ENCODE measurements at regions not wholly inside any gene's neighbourhood (a gene's known extent, or its start where the extent isn't known, plus 50 kb on each side); places are given as distances from the start of the nearest gene placed in this dataset.

- DNase-seq (ENCODE audit: extremely low read depth in 1 of 11, low read depth in 9 of 11, low spot score in 4 of 11), result no peak
These were observed 553.2 kb upstream of the TBL1XR1 start for GRCh38 chr3:177750436-177750835.

GRCh38 chr3:177751770-177752169 lies 554.5 kb upstream of the TBL1XR1 start:
- DNase-seq (ENCODE audit: extremely low read depth in 1 of 11, low read depth in 9 of 11, low spot score in 4 of 11), result no peak

GRCh38 chr3:177752831-177753230 lies 555.5 kb upstream of the TBL1XR1 start:
- DNase-seq (ENCODE audit: extremely low read depth in 1 of 11, low read depth in 9 of 11, low spot score in 4 of 11), result no peak

- no peak for DNase-seq (ENCODE audit: extremely low read depth in 1 of 11, low read depth in 9 of 11, low spot score in 4 of 11)
These were observed 556.3 kb upstream of the TBL1XR1 start for GRCh38 chr3:177753451-177754155.

- DNase-seq (ENCODE audit: extremely low read depth in 1 of 11, low read depth in 9 of 11, low spot score in 4 of 11), result no peak
These were observed 557.2 kb upstream of the TBL1XR1 start for GRCh38 chr3:177754508-177754921.

- DNase-seq (ENCODE audit: extremely low read depth in 1 of 11, low read depth in 9 of 11, low spot score in 4 of 11), result no peak
These were observed 560.8 kb upstream of the TBL1XR1 start for GRCh38 chr3:177758126-177758525.

- no peak for DNase-seq (ENCODE audit: extremely low read depth in 1 of 11, low read depth in 9 of 11, low spot score in 4 of 11)
These were observed 563.5 kb upstream of the TBL1XR1 start for GRCh38 chr3:177760803-177761202.

GRCh38 chr3:177764377-177764912 lies 567.2 kb upstream of the TBL1XR1 start:
- DNase-seq (ENCODE audit: extremely low read depth in 1 of 11, low read depth in 9 of 11, low spot score in 4 of 11), result peak in 3 of 11 donors; percentile 32 to 59 (median 43)

- no peak for DNase-seq (ENCODE audit: extremely low read depth in 1 of 11, low read depth in 9 of 11, low spot score in 4 of 11)
These were observed 567.7 kb upstream of the TBL1XR1 start for GRCh38 chr3:177764933-177765332.

- DNase-seq (ENCODE audit: extremely low read depth in 1 of 11, low read depth in 9 of 11, low spot score in 4 of 11), result no peak
These were observed 573.3 kb upstream of the TBL1XR1 start for GRCh38 chr3:177770383-177771230.

GRCh38 chr3:177771780-177772179 lies 574.5 kb upstream of the TBL1XR1 start:
- no peak for DNase-seq (ENCODE audit: extremely low read depth in 1 of 11, low read depth in 9 of 11, low spot score in 4 of 11)

- no peak for DNase-seq (ENCODE audit: extremely low read depth in 1 of 11, low read depth in 9 of 11, low spot score in 4 of 11)
These were observed 575.8 kb upstream of the TBL1XR1 start for GRCh38 chr3:177772908-177773557.

- DNase-seq (ENCODE audit: extremely low read depth in 1 of 11, low read depth in 9 of 11, low spot score in 4 of 11), result no peak
These were observed 576.4 kb upstream of the TBL1XR1 start for GRCh38 chr3:177773717-177774116.

GRCh38 chr3:177776661-177777101 lies 579.4 kb upstream of the TBL1XR1 start:
- peak in 6 of 11 donors; percentile 32 to 73 (median 38) for DNase-seq (ENCODE audit: extremely low read depth in 1 of 11, low read depth in 9 of 11, low spot score in 4 of 11)

- DNase-seq (ENCODE audit: extremely low read depth in 1 of 11, low read depth in 9 of 11, low spot score in 4 of 11), result peak in 1 of 11 donors; percentile 36
These were observed 580.4 kb upstream of the TBL1XR1 start for GRCh38 chr3:177777699-177778098.

GRCh38 chr3:177778633-177779032 lies 581.4 kb upstream of the TBL1XR1 start:
- no peak for DNase-seq (ENCODE audit: extremely low read depth in 1 of 11, low read depth in 9 of 11, low spot score in 4 of 11)

- DNase-seq (ENCODE audit: extremely low read depth in 1 of 11, low read depth in 9 of 11, low spot score in 4 of 11), result peak in 9 of 11 donors; percentile 22 to 47 (median 36)
These were observed 584.4 kb upstream of the TBL1XR1 start for GRCh38 chr3:177781686-177782161.

- no peak for DNase-seq (ENCODE audit: extremely low read depth in 1 of 11, low read depth in 9 of 11, low spot score in 4 of 11)
These were observed 586.1 kb upstream of the TBL1XR1 start for GRCh38 chr3:177783338-177783737.

- DNase-seq (ENCODE audit: extremely low read depth in 1 of 11, low read depth in 9 of 11, low spot score in 4 of 11), result no peak
These were observed 586.5 kb upstream of the TBL1XR1 start for GRCh38 chr3:177783767-177784166.

Data from renal cortex interstitium (tissue), 11 donors.